HCEC 1CT (cell line): ENCODE measurements at regions not wholly inside any gene's neighbourhood (a gene's known extent, or its start where the extent isn't known, plus 50 kb on each side); places are given as distances from the start of the nearest gene placed in this dataset.
"Not testable (repeated sequence)": the region's sequence is repeated elsewhere in the genome, so short reads cannot be mapped to it uniquely, and the experiment has no call there.

Source experiments
- DNase-seq: peaks from one replicate; pipeline ENCODE4 v3.0.0-alpha.2; 2017

- DNase-seq = no peak
Observed at GRCh38 chr5:42242881-42243485, 180.3 kb upstream of the GHR start.

DNA sequence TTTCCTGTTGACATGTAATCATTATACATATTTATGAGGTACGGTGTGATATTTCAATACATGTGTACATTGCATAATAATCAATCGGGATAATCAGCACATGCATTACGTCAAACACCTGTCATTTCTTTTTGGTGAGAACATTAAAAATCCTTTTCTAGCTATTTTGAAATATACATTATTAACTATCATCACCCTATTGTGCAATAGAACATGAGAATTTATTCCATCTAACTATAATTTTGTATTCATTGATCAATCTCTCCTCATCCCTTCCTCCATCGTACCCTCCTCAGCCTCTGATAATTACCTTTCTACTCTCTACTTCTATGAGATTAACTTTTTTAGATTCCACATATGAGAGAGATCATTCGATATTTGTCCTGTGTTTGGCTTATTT is 170.9 kb upstream of the GHR start:
- no peak for DNase-seq

DNA sequence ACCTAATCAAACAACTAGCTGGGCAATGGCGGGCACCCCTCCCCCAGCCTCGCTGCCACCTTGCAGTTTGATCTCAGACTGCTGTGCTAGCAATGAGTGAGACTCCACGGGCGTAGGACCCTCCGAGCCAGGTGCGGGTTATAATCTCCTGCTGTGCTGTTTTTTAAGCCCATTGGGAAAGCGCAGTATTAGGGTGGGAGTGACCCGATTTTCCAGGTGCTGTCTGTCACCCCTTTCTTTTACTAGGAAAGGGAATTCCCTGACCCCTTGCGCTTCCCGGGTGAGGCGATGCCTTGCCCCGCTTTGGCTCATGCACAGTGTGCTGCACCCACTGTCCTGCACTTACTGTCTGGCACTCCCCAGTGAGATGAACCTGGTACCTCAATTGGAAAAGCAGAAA is 163.3 kb upstream of the GHR start:
- not testable (repeated sequence) for DNase-seq

- no peak for DNase-seq
Observed at GRCh38 chr5:42267091-42267490, 156.1 kb upstream of the GHR start.

DNA sequence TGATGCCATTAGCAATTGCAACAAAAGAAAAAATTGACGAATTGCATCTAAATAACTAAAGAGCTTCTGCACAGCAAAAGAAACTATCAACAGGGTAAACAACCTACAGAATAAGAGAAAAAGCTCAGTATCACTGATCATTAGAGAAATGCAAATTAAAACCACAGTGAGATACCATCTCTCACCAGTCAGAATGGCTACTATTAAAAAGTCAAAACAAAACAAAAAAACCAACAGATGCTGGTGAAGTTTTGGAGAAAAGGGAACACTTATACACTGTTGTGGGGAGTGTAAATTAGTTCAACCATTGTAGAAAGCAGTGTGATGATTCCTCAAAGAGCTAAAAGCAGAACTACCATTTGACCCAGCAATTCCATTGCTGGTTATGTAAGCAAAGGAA is 155.1 kb upstream of the GHR start:
- DNase-seq = not testable (repeated sequence)

GRCh38 chr5:42268630-42269029 is 154.6 kb upstream of the GHR start:
- DNase-seq = no peak

DNA sequence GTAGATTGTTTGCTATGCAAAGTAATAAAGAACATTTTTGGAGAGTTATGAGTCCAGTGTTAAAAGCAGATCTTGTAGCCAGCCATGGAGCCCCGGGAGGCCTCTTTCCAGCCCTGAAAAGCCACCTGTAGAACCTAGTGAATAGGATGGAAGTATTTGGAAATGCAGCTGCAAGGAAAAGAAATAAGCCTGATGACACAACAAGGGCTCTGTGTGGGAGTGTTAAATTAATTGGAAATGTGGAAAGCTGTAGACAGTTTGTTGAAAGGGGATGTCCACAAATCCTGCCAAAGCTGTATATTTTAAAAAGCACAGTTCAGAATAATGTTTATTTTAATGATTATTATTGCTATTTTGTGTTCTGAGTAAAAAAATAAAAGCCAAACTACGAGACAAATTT is 152.5 kb upstream of the GHR start:
- DNase-seq = no peak

DNA sequence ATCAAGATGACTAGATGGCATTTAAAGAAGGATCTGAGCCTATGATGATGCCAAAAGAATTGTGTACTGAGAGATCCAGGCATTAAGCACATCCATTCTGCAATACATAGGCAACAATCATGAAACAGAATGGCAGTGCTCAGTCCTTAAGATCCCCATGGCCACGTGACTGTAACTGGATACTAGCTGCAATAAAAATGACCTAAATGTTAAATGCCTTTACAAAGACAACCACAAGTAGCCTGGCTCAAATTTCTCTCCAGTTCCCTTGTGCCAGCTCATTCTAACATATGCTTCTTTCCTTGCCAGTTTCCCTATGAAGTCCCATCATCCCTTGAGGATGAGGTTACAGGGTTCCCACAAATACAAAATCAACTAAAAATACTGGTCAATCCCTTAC is 148.3 kb upstream of the GHR start:
- no peak for DNase-seq

DNA sequence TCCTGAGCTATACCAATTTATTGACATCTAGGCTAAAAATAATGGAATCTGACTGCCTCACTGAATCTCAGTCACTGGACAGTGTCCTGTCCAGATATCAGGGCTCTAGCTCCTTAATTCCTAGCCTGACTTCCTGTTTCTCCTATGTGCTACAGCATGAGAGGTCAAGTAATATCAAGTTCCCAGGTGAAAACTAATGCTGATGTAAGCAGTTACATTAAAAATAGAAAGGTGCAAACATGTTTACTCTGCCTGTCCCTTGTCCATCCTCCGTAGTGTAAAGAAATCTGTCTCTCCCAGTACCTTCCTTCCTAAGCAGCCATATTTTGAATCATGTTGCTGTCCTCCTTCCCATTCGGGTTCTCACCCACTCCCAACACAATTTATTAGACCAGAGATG is 145.9 kb upstream of the GHR start:
- no peak for DNase-seq

DNA sequence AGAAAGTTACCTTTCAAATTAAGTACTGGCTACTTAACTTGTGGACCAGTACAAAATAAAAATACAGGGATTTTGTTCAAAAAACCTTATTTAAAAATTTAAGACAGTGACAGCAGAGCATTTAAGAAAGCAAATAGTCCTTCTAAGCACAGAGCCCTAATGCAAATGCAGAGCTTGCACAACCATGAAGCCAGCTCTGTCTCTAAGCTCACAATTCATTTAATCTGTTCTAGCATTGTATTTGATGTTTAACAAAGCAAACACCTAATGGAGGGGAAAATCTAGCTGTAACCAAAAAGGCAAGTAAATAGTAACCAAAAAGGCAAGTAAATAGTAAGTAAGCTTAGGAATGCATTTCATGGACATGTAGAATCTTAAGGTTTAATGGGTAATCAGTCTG is 138.7 kb upstream of the GHR start:
- no peak for DNase-seq

DNA sequence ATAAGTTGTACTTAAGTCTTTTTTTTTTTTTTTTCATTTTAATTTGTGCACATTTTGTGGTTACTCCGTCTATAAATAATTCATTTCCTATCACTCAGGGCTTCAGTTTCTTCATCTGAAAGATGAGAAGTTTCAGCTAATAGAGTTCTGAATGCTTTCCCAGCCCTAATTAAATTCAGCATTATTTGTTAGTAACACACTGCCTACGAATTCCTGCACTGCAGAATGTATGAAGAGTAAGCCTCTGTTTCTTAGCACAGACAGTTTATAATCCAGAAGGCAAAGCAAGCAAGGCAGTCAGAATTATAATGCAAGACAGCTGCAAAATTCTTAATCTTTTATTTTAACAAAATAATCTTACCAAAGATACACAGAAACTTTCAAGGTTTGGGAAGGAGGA is 138.0 kb upstream of the GHR start:
- no peak for DNase-seq

- DNase-seq = no peak
Observed at GRCh38 chr5:42300496-42300895, 122.7 kb upstream of the GHR start.

- peak; percentile 23 for DNase-seq
Observed at GRCh38 chr5:42301349-42301748, 121.9 kb upstream of the GHR start.

- DNase-seq = no peak
Observed at GRCh38 chr5:42302186-42302585, 121.1 kb upstream of the GHR start.

GRCh38 chr5:42306287-42306686 is 117.0 kb upstream of the GHR start:
- DNase-seq = no peak

GRCh38 chr5:42309865-42310264 is 113.4 kb upstream of the GHR start:
- DNase-seq = no peak

GRCh38 chr5:42315214-42315613 is 108.0 kb upstream of the GHR start:
- no peak for DNase-seq

GRCh38 chr5:42317575-42317974 is 105.7 kb upstream of the GHR start:
- DNase-seq = no peak

DNA sequence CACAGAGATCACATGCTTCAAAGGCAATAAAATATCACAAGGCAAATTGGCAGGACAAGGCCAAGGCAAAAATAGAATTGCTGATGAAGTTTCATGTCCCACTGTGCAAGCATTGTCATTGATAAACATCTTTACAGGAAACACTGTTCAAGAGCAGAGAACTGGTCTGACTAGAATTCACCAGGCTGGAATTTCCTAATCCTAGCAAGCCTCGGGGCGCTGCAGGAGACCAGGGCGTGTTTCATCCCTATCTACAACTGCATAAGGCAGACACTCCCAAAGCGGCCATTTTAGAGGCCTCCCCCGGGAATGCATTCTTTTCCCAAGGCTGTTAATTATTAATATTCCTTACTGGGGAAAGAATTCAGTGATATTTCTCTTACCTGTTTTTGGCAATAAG is 103.7 kb upstream of the GHR start:
- DNase-seq = not testable (repeated sequence)

- DNase-seq = no peak
Observed at GRCh38 chr5:42321785-42322184, 101.5 kb upstream of the GHR start.

- no peak for DNase-seq
Observed at GRCh38 chr5:42337143-42337542, 86.1 kb upstream of the GHR start.

DNA sequence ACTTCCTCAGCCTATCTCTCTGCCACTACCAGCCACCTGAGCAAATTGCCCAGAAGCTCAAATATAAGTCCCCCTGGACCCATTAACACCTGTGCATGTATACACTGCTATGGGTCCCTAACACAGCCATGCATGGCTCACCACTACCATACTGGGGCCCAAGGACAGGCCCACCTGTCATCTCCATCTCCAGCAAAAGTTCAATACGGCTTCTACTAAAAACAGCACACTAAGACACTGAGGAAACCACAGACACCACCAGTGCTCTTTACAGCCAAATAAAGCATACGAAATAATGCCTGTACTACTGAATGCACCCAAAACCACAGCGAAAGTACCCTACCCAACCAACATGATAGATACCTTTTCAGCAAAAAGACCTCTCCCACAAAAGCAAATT is 85.6 kb upstream of the GHR start:
- DNase-seq = no peak

- no peak for DNase-seq
Observed at GRCh38 chr5:42338136-42338535, 85.1 kb upstream of the GHR start.

DNA sequence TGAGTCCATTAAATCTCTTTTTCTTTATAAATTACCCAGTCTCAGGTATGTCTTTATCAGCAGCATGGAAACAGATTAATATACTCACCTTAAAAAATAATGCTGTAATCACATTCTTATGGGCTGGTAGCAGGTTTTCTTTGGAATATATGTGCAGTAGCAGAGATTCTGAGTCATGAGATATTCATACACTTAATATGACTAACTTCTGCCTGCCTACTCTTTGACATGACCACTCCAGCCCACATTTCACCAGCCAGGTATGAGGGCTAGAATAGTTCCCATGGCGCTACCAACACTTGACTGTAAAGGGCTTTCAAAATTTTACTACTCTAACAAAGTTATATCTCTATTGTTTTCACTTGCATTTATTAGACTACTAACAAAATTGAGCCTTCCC is 74.1 kb upstream of the GHR start:
- no peak for DNase-seq

DNA sequence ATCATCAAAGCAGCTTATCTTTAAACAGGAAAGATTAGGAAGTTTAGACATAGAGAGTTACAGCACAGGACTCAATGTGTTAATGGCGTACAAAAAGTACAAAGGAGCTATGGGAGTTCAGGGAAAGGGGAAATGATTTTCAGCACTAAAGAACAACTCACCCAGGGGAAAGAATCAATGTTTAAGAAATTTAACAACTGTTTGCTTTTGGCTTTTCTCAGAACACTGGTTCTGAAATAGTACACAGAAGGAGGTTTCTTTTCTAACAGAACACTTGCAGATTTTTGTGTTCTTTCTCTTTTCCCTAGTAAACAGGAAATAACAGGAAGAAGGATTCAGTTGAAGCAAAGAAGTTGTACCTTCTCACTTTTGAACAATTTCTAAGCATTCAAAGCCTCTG is 71.3 kb upstream of the GHR start:
- no peak for DNase-seq

DNA sequence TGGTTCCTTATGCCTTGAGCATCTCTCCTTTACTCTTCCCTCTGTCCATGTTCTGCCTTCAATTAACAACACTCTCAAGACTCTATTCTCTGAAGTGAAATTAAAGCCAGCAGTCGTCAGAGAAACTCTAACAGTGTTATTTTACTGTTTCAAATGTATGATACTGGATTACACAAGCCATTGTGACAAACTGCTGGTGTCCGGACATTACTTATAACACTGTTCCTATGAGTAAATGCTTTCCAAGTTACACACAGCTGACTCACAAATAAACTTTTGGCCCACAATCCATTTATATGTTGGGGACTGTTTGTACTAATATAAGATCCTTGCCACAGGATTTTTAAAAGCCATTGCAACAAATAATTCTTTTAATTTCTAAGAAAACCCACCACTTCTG is 63.2 kb upstream of the GHR start:
- peak; percentile 30 for DNase-seq
